ENCODE measurements at regions not wholly inside any gene's neighbourhood (a gene's known extent, or its start where the extent isn't known, plus 50 kb on each side); places are given as distances from the start of the nearest gene placed in this dataset.

- no peak for TF ChIP-seq POLR2A (IDR thresholded peaks at IDR 0.05)
- no peak for TF ChIP-seq CTCF (IDR thresholded peaks at IDR 0.05)
- no peak for TF ChIP-seq EP300 (IDR thresholded peaks at IDR 0.05)
- no peak for TF ChIP-seq POLR2AphosphoS5 (IDR thresholded peaks at IDR 0.05)
These were observed 634.0 kb downstream of the LTN1 start for GRCh38 chr21:28358702-28359101.
